ENCODE measurements at regions not wholly inside any gene's neighbourhood (a gene's known extent, or its start where the extent isn't known, plus 50 kb on each side); places are given as distances from the start of the nearest gene placed in this dataset.

DNA sequence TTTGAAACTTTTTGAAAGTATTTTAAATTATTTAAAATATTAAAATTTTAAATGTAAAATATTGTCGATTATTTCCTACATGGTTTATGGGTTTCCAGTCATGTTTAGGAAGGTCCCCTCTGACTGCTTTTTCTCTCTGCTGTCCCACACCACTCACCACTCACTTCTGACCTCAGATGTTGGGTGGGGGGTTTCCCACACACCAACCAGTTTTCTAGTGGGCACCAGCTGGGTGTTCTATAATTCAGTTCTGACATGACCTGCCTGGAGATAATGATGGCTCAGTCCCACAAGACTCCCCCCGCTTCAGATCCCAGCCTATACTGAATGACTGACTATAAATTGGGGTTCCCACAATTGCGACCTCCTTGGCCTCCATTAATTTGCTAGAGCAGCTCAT, 310.4 kb downstream of the GADD45G start:
- H4K91ac ChIP-seq (ENCODE audit: low read depth, low read length) = no peak overlapping the region
- H3K79me1 ChIP-seq (ENCODE audit: low read length) = peaks cover 11% of the 10 kb centered on the region
- H3K27me3 ChIP-seq (ENCODE audit: insufficient read depth, low read length) = no peaks in the 10 kb centered on the region
- H4K12ac ChIP-seq (ENCODE audit: low read depth, low read length) = no peak overlapping the region
- no peak overlapping the region for H3K4ac ChIP-seq (ENCODE audit: low read depth, low read length)
- H3K4me3 ChIP-seq (ENCODE audit: low read depth, low read length) = no peak overlapping the region
- H3K79me2 ChIP-seq (ENCODE audit: control insufficient read depth, insufficient read depth, low read length, poor library complexity) = no peaks in the 10 kb centered on the region
- H2AFZ ChIP-seq (ENCODE audit: insufficient read depth, low read length, poor library complexity) = no peak overlapping the region
- peak overlapping the region; percentile 75 for H2BK12ac ChIP-seq (ENCODE audit: low read length)
- H3K9me3 ChIP-seq (ENCODE audit: insufficient read depth, low read depth, low read length) = no peaks in the 10 kb centered on the region
- DNase-seq = no peak
- no peak overlapping the region for H4K8ac ChIP-seq (ENCODE audit: low read depth, low read length)
- no peak overlapping the region for H2BK120ac ChIP-seq (ENCODE audit: insufficient read depth, low read length, poor library complexity)
- H3K18ac ChIP-seq (ENCODE audit: low read length) = no peak overlapping the region
- no peak overlapping the region for H2BK5ac ChIP-seq (ENCODE audit: low read depth, low read length, poor library complexity)
- WGBS (ENCODE audit: extremely low coverage, insufficient coverage, insufficient read length) = no CpG with 5 or more reads among the region's 3 CpGs
- H3K14ac ChIP-seq (ENCODE audit: low read length) = no peak overlapping the region
- no peak overlapping the region for H2AK5ac ChIP-seq (ENCODE audit: low read length)
- H3K4me1 ChIP-seq (ENCODE audit: control insufficient read depth in 1 of 2, insufficient read depth in 2 of 2, low read length in 2 of 2) = peaks cover 15 to 23% of the 10 kb centered on the region in 2 experiments
- H3K4me2 ChIP-seq (ENCODE audit: low read length) = no peak overlapping the region
- H3K23ac ChIP-seq (ENCODE audit: low read length) = no peak overlapping the region
- H3K27ac ChIP-seq (ENCODE audit: low read depth, low read length) = no peak overlapping the region
- H3K36me3 ChIP-seq (ENCODE audit: control insufficient read depth in 1 of 2, insufficient read depth in 2 of 2, low read length in 2 of 2) = no peaks in the 10 kb centered on the region
- no peak overlapping the region for H3K9ac ChIP-seq (ENCODE audit: low read length)

DNA sequence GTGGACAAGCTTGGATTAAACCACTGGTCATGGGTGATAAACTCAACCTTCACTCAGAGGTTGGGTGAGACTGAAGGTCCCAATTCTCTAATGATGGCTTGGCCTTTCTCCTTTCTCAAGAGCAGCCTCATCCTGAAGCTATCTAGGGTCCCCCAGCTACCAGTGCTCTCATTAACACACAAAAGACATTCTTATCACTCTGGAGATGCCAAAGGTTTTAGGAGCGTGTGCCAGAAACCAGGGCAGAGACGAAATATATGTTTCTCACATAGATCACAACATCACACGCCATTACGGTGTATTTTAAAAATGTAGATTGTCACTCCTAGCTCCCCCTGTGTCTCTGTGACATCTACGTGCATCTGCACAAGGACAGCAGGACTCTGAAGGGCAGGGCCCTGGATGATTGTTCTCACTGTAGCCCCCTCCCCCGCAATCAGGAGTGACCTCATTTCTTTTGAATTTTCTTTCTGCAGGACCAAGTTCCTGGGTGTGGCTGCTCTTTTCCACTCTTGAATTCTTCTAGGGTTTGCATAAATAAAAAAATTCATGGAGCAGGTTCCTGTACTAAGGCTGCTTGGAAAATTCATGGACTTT, 311.3 kb downstream of the GADD45G start:
- Histone ChIP-seq H2BK120ac (ENCODE audit: insufficient read depth, low read length, poor library complexity) (peak overlapping the region; percentile 60), H3K23ac (ENCODE audit: low read length) (no peak overlapping the region), H2AK5ac (ENCODE audit: low read length) (no peak overlapping the region), H3K4me3 (ENCODE audit: low read depth, low read length) (no peak overlapping the region), H3K4ac (ENCODE audit: low read depth, low read length) (no peak overlapping the region), H3K9ac (ENCODE audit: low read length) (no peak overlapping the region), H3K4me2 (ENCODE audit: low read length) (no peak overlapping the region), H3K9me3 (ENCODE audit: insufficient read depth, low read depth, low read length) (no peaks in the 10 kb centered on the region), H3K79me2 (ENCODE audit: control insufficient read depth, insufficient read depth, low read length, poor library complexity) (no peaks in the 10 kb centered on the region), H3K27me3 (ENCODE audit: insufficient read depth, low read length) (no peaks in the 10 kb centered on the region), H3K14ac (ENCODE audit: low read length) (peak overlapping the region; percentile 32), H3K79me1 (ENCODE audit: low read length) (peaks cover 18% of the 10 kb centered on the region), H4K8ac (ENCODE audit: low read depth, low read length) (peak overlapping the region; percentile 32), H2AFZ (ENCODE audit: insufficient read depth, low read length, poor library complexity) (no peak overlapping the region), H4K91ac (ENCODE audit: low read depth, low read length) (peak overlapping the region; percentile 41), H3K4me1 (ENCODE audit: control insufficient read depth in 1 of 2, insufficient read depth in 2 of 2, low read length in 2 of 2) (peaks cover 22 to 32% of the 10 kb centered on the region in 2 experiments), H2BK12ac (ENCODE audit: low read length) (peak overlapping the region; percentile 55), H2BK5ac (ENCODE audit: low read depth, low read length, poor library complexity) (peak overlapping the region; percentile 23), H3K18ac (ENCODE audit: low read length) (no peak overlapping the region), H3K36me3 (ENCODE audit: control insufficient read depth in 1 of 2, insufficient read depth in 2 of 2, low read length in 2 of 2) (no peaks in the 10 kb centered on the region), H4K12ac (ENCODE audit: low read depth, low read length) (no peak overlapping the region), H3K27ac (ENCODE audit: low read depth, low read length) (no peak overlapping the region)
- WGBS (ENCODE audit: extremely low coverage, insufficient coverage, insufficient read length) = no CpG with 5 or more reads among the region's 6 CpGs
- no peak for DNase-seq

GRCh38 chr9:89917861-89918260, 313.0 kb downstream of the GADD45G start:
- H3K79me1 ChIP-seq (ENCODE audit: low read length) = peaks cover 26% of the 10 kb centered on the region
- H3K9me3 ChIP-seq (ENCODE audit: insufficient read depth, low read depth, low read length) = peaks cover 2% of the 10 kb centered on the region
- peak overlapping the region; percentile 5 for H4K8ac ChIP-seq (ENCODE audit: low read depth, low read length)
- H3K36me3 ChIP-seq (ENCODE audit: control insufficient read depth in 1 of 2, insufficient read depth in 2 of 2, low read length in 2 of 2) = no peaks in the 10 kb centered on the region
- no peaks in the 10 kb centered on the region for H3K79me2 ChIP-seq (ENCODE audit: control insufficient read depth, insufficient read depth, low read length, poor library complexity)
- H4K12ac ChIP-seq (ENCODE audit: low read depth, low read length) = no peak overlapping the region
- WGBS (ENCODE audit: extremely low coverage, insufficient coverage, insufficient read length) = no CpG with 5 or more reads among the region's 9 CpGs
- H2AFZ ChIP-seq (ENCODE audit: insufficient read depth, low read length, poor library complexity) = no peak overlapping the region
- no peak overlapping the region for H3K9ac ChIP-seq (ENCODE audit: low read length)
- peak overlapping the region; percentile 1 for H2BK5ac ChIP-seq (ENCODE audit: low read depth, low read length, poor library complexity)
- peak overlapping the region; percentile 20 for H3K18ac ChIP-seq (ENCODE audit: low read length)
- no peak for DNase-seq
- H2BK120ac ChIP-seq (ENCODE audit: insufficient read depth, low read length, poor library complexity) = peak overlapping the region; percentile 40
- no peak overlapping the region for H3K4me2 ChIP-seq (ENCODE audit: low read length)
- H3K27me3 ChIP-seq (ENCODE audit: insufficient read depth, low read length) = no peaks in the 10 kb centered on the region
- peak overlapping the region; percentile 1 for H3K14ac ChIP-seq (ENCODE audit: low read length)
- peak overlapping the region; percentile 32 for H2AK5ac ChIP-seq (ENCODE audit: low read length)
- no peak overlapping the region for H3K4ac ChIP-seq (ENCODE audit: low read depth, low read length)
- H3K27ac ChIP-seq (ENCODE audit: low read depth, low read length) = no peak overlapping the region
- H4K91ac ChIP-seq (ENCODE audit: low read depth, low read length) = peak overlapping the region; percentile 57
- peak overlapping the region; percentile 6 for H3K4me3 ChIP-seq (ENCODE audit: low read depth, low read length)
- H2BK12ac ChIP-seq (ENCODE audit: low read length) = peak overlapping the region; percentile 3
- H3K23ac ChIP-seq (ENCODE audit: low read length) = no peak overlapping the region
- H3K4me1 ChIP-seq (ENCODE audit: control insufficient read depth in 1 of 2, insufficient read depth in 2 of 2, low read length in 2 of 2) = peaks cover 29 to 44% of the 10 kb centered on the region in 2 experiments

DNA sequence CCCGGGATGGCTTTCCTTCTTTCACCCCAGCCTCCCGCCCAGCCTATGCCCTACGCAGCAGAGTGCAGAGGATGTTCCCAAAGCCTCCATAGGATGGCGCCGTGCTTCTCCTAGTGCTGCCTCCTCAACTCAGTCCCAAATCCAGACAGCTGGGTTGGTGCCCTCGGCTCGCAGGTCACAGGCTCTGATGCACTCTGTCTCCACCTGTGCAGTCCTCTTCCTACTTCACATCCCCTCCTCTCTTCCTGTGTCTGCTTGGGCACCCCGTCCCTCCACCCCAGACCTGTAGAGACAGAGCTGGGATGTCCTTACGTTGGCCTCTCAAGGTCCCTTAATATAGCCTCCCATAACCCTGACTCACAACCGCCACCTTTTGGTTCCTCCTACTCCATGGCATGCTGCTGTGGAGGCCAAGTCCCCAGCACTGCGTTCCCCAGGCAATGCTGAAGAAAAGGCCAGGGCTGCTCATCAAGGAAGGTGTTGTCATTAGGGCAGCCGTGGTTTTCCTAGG, 314.4 kb downstream of the GADD45G start:
- no peak overlapping the region for H2AFZ ChIP-seq (ENCODE audit: insufficient read depth, low read length, poor library complexity)
- no peak overlapping the region for H3K4me2 ChIP-seq (ENCODE audit: low read length)
- H2BK12ac ChIP-seq (ENCODE audit: low read length) = peak overlapping the region; percentile 88
- H4K91ac ChIP-seq (ENCODE audit: low read depth, low read length) = peak overlapping the region; percentile 46
- no CpG with 5 or more reads among the region's 12 CpGs for WGBS (ENCODE audit: extremely low coverage, insufficient coverage, insufficient read length)
- H2BK5ac ChIP-seq (ENCODE audit: low read depth, low read length, poor library complexity) = no peak overlapping the region
- no peak overlapping the region for H3K18ac ChIP-seq (ENCODE audit: low read length)
- H4K12ac ChIP-seq (ENCODE audit: low read depth, low read length) = no peak overlapping the region
- H2BK120ac ChIP-seq (ENCODE audit: insufficient read depth, low read length, poor library complexity) = no peak overlapping the region
- H3K27ac ChIP-seq (ENCODE audit: low read depth, low read length) = no peak overlapping the region
- H3K4me1 ChIP-seq (ENCODE audit: control insufficient read depth in 1 of 2, insufficient read depth in 2 of 2, low read length in 2 of 2) = peaks cover 36 to 52% of the 10 kb centered on the region in 2 experiments
- peaks cover 2% of the 10 kb centered on the region for H3K9me3 ChIP-seq (ENCODE audit: insufficient read depth, low read depth, low read length)
- H3K79me1 ChIP-seq (ENCODE audit: low read length) = peaks cover 32% of the 10 kb centered on the region
- H3K4me3 ChIP-seq (ENCODE audit: low read depth, low read length) = no peak overlapping the region
- no peaks in the 10 kb centered on the region for H3K36me3 ChIP-seq (ENCODE audit: control insufficient read depth in 1 of 2, insufficient read depth in 2 of 2, low read length in 2 of 2)
- H2AK5ac ChIP-seq (ENCODE audit: low read length) = no peak overlapping the region
- no peak overlapping the region for H4K8ac ChIP-seq (ENCODE audit: low read depth, low read length)
- peak; percentile 19 to 57 for DNase-seq
- H3K4ac ChIP-seq (ENCODE audit: low read depth, low read length) = no peak overlapping the region
- no peak overlapping the region for H3K9ac ChIP-seq (ENCODE audit: low read length)
- H3K23ac ChIP-seq (ENCODE audit: low read length) = no peak overlapping the region
- H3K14ac ChIP-seq (ENCODE audit: low read length) = peak overlapping the region; percentile 6
- H3K79me2 ChIP-seq (ENCODE audit: control insufficient read depth, insufficient read depth, low read length, poor library complexity) = peaks cover 2% of the 10 kb centered on the region
- no peaks in the 10 kb centered on the region for H3K27me3 ChIP-seq (ENCODE audit: insufficient read depth, low read length)
